ENCODE measurements at regions not wholly inside any gene's neighbourhood (a gene's known extent, or its start where the extent isn't known, plus 50 kb on each side); places are given as distances from the start of the nearest gene placed in this dataset.

GRCh38 chr6:131399433-131399832 is 173.6 kb upstream of the ARG1 start:
- TF ChIP-seq EZH2 (IDR thresholded peaks at IDR 0.05), result no peak
- no peak for TF ChIP-seq POLR2AphosphoS5 (IDR thresholded peaks at IDR 0.05; ENCODE audit: borderline replicate concordance, low read depth, low read length)
